OCI-LY1 (cell line): ENCODE measurements at regions not wholly inside any gene's neighbourhood (a gene's known extent, or its start where the extent isn't known, plus 50 kb on each side); places are given as distances from the start of the nearest gene placed in this dataset.

Experiments used
- H2AFZ ChIP-seq: fragments of 200-600 bp; sonication (generic), shearing (Covaris generic); 2 replicates; pipeline ENCODE4 v1.6.0; 2014; ENCODE audit warnings: antibody characterized with exemption, mild to moderate bottlenecking, low read length
- H3F3A ChIP-seq: fragments of 200-600 bp; sonication (generic), shearing (Covaris generic); 2 replicates; pipeline ENCODE4 v1.6.0; 2014; ENCODE audit warnings: mild to moderate bottlenecking, antibody characterized with exemption, low read length, moderate library complexity; ENCODE audit not compliant: insufficient read depth
- H3K27ac ChIP-seq: fragments of 200-600 bp; sonication (generic); 2 replicates; pipeline ENCODE4 v1.5.1; 2014; ENCODE audit warnings: low read length, mixed run types, mild to moderate bottlenecking, low read depth; ENCODE audit not compliant: poor library complexity, severe bottlenecking
- H3K27me3 ChIP-seq: fragments of 200-600 bp; sonication (generic); 2 replicates; pipeline ENCODE4 v1.6.0; 2014; ENCODE audit warnings: antibody characterized with exemption, mild to moderate bottlenecking, low read length, moderate library complexity; ENCODE audit not compliant: insufficient read depth
- H3K36me3 ChIP-seq: fragments of 200-600 bp; sonication (generic); 2 replicates; pipeline ENCODE4 v1.6.1; 2014; ENCODE audit warnings: mild to moderate bottlenecking, antibody characterized with exemption, low read length, moderate library complexity, mixed read lengths; ENCODE audit not compliant: insufficient read depth
- H3K4me1 ChIP-seq: fragments of 200-600 bp; sonication (generic); 2 replicates; pipeline ENCODE4 v1.5.1; 2014; ENCODE audit warnings: mild to moderate bottlenecking, low read length, moderate library complexity; ENCODE audit not compliant: insufficient read depth, severe bottlenecking
- H3K4me2 ChIP-seq: fragments of 200-600 bp; sonication (generic), shearing (Covaris generic); 2 replicates; pipeline ENCODE4 v1.6.1; 2014; ENCODE audit warnings: low read length
- H3K4me3 ChIP-seq: fragments of 200-600 bp; sonication (generic); 2 replicates; pipeline ENCODE4 v1.5.1; 2014; ENCODE audit warnings: low read length, low read depth, mild to moderate bottlenecking, mixed read lengths; ENCODE audit not compliant: poor library complexity, severe bottlenecking
- H3K79me2 ChIP-seq: fragments of 200-600 bp; shearing (Covaris generic); 2 replicates; pipeline ENCODE4 v1.6.1; 2016; ENCODE audit warnings: mixed run types, low read length, mixed read lengths; ENCODE audit not compliant: insufficient read depth
- H3K9ac ChIP-seq: fragments of 200-600 bp; sonication (generic), shearing (Covaris generic); 2 replicates; pipeline ENCODE4 v1.6.1; 2014; ENCODE audit warnings: mild to moderate bottlenecking, low read length, mixed read lengths
- H3K9me2 ChIP-seq: fragments of 200-600 bp; sonication (generic), shearing (Covaris generic); 2 replicates; pipeline ENCODE4 v1.6.1; 2014; ENCODE audit warnings: low read depth, mild to moderate bottlenecking, low read length, mixed read lengths
- H3K9me3 ChIP-seq: fragments of 200-600 bp; shearing (Covaris generic); 2 replicates; pipeline ENCODE4 v1.6.1; 2014; ENCODE audit warnings: low read length, mixed read lengths
- H4K20me1 ChIP-seq: fragments of 200-600 bp; sonication (generic), shearing (Covaris generic); 2 replicates; pipeline ENCODE4 v1.6.0; 2016; ENCODE audit warnings: mild to moderate bottlenecking, low read length; ENCODE audit not compliant: insufficient read depth
- EZH2 ChIP-seq: fragments of 200-600 bp; sonication (generic), shearing (Covaris generic); IDR thresholded peaks from 2 replicates; pipeline ENCODE4 v1.8.0; 2017; ENCODE audit warnings: borderline replicate concordance, mixed run types, mild to moderate bottlenecking, antibody characterized with exemption, low read length, moderate library complexity, mixed read lengths
- TF ChIP-seq, protein P1 (sequence below): fragments of 200-600 bp; sonication (generic), shearing (Covaris generic); IDR thresholded peaks from 2 replicates; pipeline ENCODE4 v1.5.1; 2017; ENCODE audit warnings: mild to moderate bottlenecking, antibody characterized with exemption, low read length, moderate library complexity, mixed read lengths

GRCh38 chr3:89802881-89803280 lies 695.5 kb downstream of the EPHA3 start:
- H3K4me2 ChIP-seq = no peak overlapping the region
- no peaks in the 10 kb centered on the region for H3K9me3 ChIP-seq
- H3K36me3 ChIP-seq = no peaks in the 10 kb centered on the region
- no peak overlapping the region for H3K9ac ChIP-seq
- no peaks in the 10 kb centered on the region for H4K20me1 ChIP-seq
- H3K4me3 ChIP-seq = no peak overlapping the region
- no peaks in the 10 kb centered on the region for H3F3A ChIP-seq
- no peak overlapping the region for H3K27ac ChIP-seq
- no peaks in the 10 kb centered on the region for H3K9me2 ChIP-seq
- no peaks in the 10 kb centered on the region for H3K79me2 ChIP-seq
- H3K4me1 ChIP-seq = no peaks in the 10 kb centered on the region
- no peaks in the 10 kb centered on the region for H3K27me3 ChIP-seq
- no peak for TF ChIP-seq EZH2
- TF ChIP-seq, protein P1, sequence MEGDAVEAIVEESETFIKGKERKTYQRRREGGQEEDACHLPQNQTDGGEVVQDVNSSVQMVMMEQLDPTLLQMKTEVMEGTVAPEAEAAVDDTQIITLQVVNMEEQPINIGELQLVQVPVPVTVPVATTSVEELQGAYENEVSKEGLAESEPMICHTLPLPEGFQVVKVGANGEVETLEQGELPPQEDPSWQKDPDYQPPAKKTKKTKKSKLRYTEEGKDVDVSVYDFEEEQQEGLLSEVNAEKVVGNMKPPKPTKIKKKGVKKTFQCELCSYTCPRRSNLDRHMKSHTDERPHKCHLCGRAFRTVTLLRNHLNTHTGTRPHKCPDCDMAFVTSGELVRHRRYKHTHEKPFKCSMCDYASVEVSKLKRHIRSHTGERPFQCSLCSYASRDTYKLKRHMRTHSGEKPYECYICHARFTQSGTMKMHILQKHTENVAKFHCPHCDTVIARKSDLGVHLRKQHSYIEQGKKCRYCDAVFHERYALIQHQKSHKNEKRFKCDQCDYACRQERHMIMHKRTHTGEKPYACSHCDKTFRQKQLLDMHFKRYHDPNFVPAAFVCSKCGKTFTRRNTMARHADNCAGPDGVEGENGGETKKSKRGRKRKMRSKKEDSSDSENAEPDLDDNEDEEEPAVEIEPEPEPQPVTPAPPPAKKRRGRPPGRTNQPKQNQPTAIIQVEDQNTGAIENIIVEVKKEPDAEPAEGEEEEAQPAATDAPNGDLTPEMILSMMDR = no peak
- no peak overlapping the region for H2AFZ ChIP-seq

DNA sequence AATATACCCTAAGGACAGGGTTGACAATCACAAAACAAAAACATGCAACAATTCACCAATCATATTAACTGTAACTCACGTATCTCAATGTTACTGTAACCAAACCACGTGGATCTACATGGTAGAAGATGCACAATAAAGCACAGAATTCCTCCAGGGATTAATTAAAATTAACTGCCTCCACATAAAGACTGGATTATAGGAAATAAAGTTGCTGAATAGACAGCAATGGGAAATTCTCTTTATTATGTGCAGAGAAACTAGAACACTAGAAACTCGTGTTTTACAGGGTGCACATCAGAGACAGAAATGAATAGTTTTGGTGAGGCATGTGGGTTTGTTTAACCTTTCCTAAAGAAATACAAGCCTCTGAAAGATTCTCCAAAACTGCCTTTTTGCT lies 696.3 kb downstream of the EPHA3 start:
- Histone ChIP-seq H3K9ac (no peak overlapping the region), H3K9me2 (no peaks in the 10 kb centered on the region), H3K27me3 (no peaks in the 10 kb centered on the region), H3K36me3 (no peaks in the 10 kb centered on the region), H3K79me2 (no peaks in the 10 kb centered on the region), H3K27ac (no peak overlapping the region), H4K20me1 (no peaks in the 10 kb centered on the region), H3F3A (no peaks in the 10 kb centered on the region), H3K4me2 (no peak overlapping the region), H2AFZ (no peak overlapping the region), H3K9me3 (no peaks in the 10 kb centered on the region), H3K4me3 (no peak overlapping the region), H3K4me1 (no peaks in the 10 kb centered on the region)
- TF ChIP-seq, protein P1 = no peak
- no peak for TF ChIP-seq EZH2

- Histone ChIP-seq H3K4me2 (no peak overlapping the region), H3K9ac (no peak overlapping the region), H3K4me3 (no peak overlapping the region), H3K27ac (no peak overlapping the region), H3K27me3 (no peaks in the 10 kb centered on the region), H3K4me1 (no peaks in the 10 kb centered on the region), H4K20me1 (no peaks in the 10 kb centered on the region), H3F3A (no peaks in the 10 kb centered on the region), H3K79me2 (no peaks in the 10 kb centered on the region), H3K9me3 (no peaks in the 10 kb centered on the region), H2AFZ (no peak overlapping the region), H3K36me3 (no peaks in the 10 kb centered on the region), H3K9me2 (no peaks in the 10 kb centered on the region)
- TF ChIP-seq EZH2 = no peak
- TF ChIP-seq, protein P1 = no peak
Observed at GRCh38 chr3:89806166-89806565, 698.7 kb downstream of the EPHA3 start.
